ENCODE measurements at regions not wholly inside any gene's neighbourhood (a gene's known extent, or its start where the extent isn't known, plus 50 kb on each side); places are given as distances from the start of the nearest gene placed in this dataset.

DNA sequence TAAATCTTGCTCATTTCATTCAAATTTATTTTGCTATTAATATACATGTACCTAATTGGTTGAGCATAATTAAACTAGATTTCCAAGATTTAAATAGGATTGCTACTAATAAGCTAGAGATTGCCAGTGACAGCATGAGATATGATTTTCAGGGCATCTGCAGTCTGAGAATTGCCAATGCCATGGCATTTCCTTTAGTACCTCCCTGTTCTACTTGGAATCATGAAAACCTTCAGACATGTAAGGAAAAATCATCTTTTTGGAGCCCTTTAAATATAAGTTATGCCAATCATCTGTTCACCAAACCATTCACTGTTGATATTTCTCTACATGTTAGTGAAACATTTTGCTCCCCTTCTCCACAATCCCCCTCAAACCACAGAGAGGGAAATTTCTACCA is 691.4 kb downstream of the DNAH5 start:
- H3K36me3 ChIP-seq = no peaks in the 10 kb centered on the region
- TF ChIP-seq, protein P1, sequence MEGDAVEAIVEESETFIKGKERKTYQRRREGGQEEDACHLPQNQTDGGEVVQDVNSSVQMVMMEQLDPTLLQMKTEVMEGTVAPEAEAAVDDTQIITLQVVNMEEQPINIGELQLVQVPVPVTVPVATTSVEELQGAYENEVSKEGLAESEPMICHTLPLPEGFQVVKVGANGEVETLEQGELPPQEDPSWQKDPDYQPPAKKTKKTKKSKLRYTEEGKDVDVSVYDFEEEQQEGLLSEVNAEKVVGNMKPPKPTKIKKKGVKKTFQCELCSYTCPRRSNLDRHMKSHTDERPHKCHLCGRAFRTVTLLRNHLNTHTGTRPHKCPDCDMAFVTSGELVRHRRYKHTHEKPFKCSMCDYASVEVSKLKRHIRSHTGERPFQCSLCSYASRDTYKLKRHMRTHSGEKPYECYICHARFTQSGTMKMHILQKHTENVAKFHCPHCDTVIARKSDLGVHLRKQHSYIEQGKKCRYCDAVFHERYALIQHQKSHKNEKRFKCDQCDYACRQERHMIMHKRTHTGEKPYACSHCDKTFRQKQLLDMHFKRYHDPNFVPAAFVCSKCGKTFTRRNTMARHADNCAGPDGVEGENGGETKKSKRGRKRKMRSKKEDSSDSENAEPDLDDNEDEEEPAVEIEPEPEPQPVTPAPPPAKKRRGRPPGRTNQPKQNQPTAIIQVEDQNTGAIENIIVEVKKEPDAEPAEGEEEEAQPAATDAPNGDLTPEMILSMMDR (IDR thresholded peaks at IDR 0.05; ENCODE audit: low read depth, low read length) = no peak
- no peaks in the 10 kb centered on the region for H3K9me3 ChIP-seq (ENCODE audit: severe bottlenecking)
- no peaks in the 10 kb centered on the region for H3K27me3 ChIP-seq (ENCODE audit: insufficient read depth, low read depth, severe bottlenecking)
- H3K4me3 ChIP-seq (ENCODE audit: low read depth, low read length) = no peak overlapping the region
- no peak overlapping the region for H3K27ac ChIP-seq
- DNase-seq = no peak

DNA sequence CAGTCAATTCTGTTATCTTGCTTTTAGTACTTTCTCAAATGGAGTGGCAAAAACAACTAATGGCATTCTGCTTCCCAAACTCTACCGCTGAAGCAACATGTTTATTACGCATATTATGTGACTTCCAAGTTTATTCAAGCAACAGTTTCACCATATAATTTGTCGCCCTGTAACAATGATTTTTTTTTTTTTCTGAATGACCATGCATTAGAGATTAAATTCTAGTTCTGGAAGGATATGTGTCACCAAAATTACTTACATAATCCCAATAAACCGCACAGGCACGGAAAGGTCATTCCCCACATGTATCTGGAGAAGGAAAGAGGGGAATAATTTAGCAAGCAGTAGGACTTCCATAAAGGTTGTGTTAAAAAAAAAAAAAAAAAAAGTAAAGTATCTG is 691.8 kb downstream of the DNAH5 start:
- Histone ChIP-seq H3K4me3 (ENCODE audit: low read depth, low read length) (no peak overlapping the region), H3K27ac (no peak overlapping the region), H3K9me3 (ENCODE audit: severe bottlenecking) (no peaks in the 10 kb centered on the region), H3K36me3 (no peaks in the 10 kb centered on the region), H3K27me3 (ENCODE audit: insufficient read depth, low read depth, severe bottlenecking) (no peaks in the 10 kb centered on the region)
- TF ChIP-seq, protein P1 (IDR thresholded peaks at IDR 0.05; ENCODE audit: low read depth, low read length) = no peak
- no peak for DNase-seq

DNA sequence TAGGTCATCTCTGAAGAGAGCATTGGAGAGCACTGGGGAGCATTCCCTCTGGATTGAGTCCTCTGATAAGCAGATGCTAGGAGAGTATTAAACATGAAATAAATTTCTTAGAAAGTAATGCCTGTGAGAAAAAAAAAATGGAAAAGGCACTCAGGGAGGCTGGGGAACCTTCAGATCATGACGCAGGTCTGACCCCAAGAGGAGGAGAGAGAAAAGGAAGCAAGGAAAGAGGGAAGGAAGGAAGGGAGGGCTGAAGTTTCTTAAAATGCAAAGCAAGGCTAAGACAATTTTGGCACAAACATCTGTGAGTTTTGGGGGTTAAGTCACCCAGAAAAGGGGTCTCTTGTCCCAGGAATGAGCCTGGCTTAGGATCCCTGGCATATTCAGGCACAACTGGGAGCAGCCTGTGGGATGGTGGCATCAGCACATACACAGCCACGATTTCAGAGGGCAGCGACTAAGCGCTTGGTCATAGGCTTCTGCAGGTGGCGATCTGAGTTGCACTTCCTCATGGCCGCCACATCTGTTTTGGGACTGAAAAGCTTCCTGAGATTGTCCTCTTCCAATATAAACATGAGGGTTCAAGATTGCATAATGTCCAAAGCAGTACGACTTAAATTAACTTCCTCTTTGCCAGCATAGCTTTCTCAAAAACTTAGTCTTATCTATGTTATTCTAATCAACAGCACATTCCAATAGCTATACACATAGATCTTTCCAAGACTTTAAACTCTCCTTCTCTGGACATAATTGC is 692.7 kb downstream of the DNAH5 start:
- H3K27ac ChIP-seq = no peak overlapping the region
- no peak for DNase-seq
- no peak overlapping the region for H3K4me3 ChIP-seq (ENCODE audit: low read depth, low read length)
- TF ChIP-seq, protein P1 (IDR thresholded peaks at IDR 0.05; ENCODE audit: low read depth, low read length) = no peak
- no peaks in the 10 kb centered on the region for H3K36me3 ChIP-seq
- H3K9me3 ChIP-seq (ENCODE audit: severe bottlenecking) = no peaks in the 10 kb centered on the region
- H3K27me3 ChIP-seq (ENCODE audit: insufficient read depth, low read depth, severe bottlenecking) = no peaks in the 10 kb centered on the region

DNA sequence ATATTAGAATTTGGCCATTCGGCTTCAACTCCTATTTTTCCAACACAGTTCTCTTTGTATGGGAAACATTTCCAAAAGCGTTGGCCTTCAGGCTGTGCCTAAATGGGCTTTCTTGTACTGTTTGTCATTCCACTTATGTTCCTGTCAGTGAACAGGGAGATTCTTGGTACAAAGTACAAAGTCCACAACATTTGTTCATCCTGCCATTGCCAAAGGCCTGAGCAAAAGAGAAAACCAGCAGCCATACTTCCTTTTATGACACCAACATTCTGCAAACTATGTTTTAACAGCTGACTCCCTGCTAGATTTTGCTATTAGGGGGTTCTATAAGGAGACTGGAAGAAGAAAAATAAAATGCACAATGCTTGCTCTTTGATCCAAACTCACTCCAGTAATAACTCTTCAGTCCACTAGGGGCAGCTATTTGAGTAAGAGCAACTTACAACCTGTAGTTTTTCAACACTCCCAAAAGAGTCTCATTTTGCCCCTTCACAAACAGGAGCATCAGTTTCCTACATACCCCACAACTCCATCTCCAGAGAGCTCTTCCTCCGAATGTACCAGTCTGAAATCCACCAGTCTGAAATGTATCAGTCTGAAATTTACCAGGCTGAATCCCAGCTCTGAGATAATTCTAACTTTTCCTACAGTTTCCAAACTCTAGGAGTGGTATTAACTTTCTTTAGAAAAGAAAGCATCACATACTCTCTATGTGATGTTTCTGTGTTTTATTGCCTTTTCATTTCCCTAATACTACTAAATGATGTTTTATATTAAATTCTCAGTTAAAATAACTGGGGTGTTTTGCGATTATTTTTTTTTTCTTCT is 693.8 kb downstream of the DNAH5 start:
- DNase-seq = no peak
- Histone ChIP-seq H3K9me3 (ENCODE audit: severe bottlenecking) (no peaks in the 10 kb centered on the region), H3K27me3 (ENCODE audit: insufficient read depth, low read depth, severe bottlenecking) (no peaks in the 10 kb centered on the region), H3K36me3 (no peaks in the 10 kb centered on the region), H3K27ac (no peak overlapping the region), H3K4me3 (ENCODE audit: low read depth, low read length) (no peak overlapping the region)
- TF ChIP-seq, protein P1 (IDR thresholded peaks at IDR 0.05; ENCODE audit: low read depth, low read length) = peak; percentile 84

DNA sequence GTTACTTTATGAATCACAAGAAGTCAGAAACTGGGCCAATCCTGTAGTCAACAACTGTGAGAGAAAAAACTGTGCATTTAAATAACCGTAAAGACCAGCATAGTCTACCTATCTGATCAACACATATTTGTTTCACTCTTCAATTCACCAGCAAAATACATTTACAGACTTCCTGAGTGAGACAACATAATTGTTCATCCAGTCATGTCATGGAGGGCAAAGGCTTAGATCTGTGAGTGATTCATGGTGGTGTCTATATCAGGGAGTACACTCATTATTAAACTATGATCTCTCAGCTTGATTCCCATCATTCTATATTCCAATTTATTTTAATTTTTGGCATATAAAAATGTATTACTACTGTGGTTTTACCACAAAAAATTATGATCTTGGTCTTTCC is 694.6 kb downstream of the DNAH5 start:
- Histone ChIP-seq H3K4me3 (ENCODE audit: low read depth, low read length) (no peak overlapping the region), H3K36me3 (no peaks in the 10 kb centered on the region), H3K9me3 (ENCODE audit: severe bottlenecking) (no peaks in the 10 kb centered on the region), H3K27me3 (ENCODE audit: insufficient read depth, low read depth, severe bottlenecking) (no peaks in the 10 kb centered on the region), H3K27ac (no peak overlapping the region)
- TF ChIP-seq, protein P1 (IDR thresholded peaks at IDR 0.05; ENCODE audit: low read depth, low read length) = no peak
- no peak for DNase-seq

Measured in WERI-Rb-1 (cell line).